NCI-H748 (cell line): ENCODE measurements at regions not wholly inside any gene's neighbourhood (a gene's known extent, or its start where the extent isn't known, plus 50 kb on each side); places are given as distances from the start of the nearest gene placed in this dataset.
A peak's percentile ranks its signal among the peaks of the same experiment; 100 is the strongest.

Experiments
- DNase-seq: peaks from one replicate; lab custom pipeline; 2025; ENCODE audit not compliant: unreplicated experiment; lab: John Stamatoyannopoulos, UW

- DNase-seq: no peak
Observed at GRCh38 chr2:123283431-123283830, 741.7 kb upstream of the CNTNAP5 start.

- peak; percentile 46 for DNase-seq
Observed at GRCh38 chr2:123303731-123304130, 721.4 kb upstream of the CNTNAP5 start.
